H9 (cell line): ENCODE measurements at regions not wholly inside any gene's neighbourhood (a gene's known extent, or its start where the extent isn't known, plus 50 kb on each side); places are given as distances from the start of the nearest gene placed in this dataset.

Experiments used
- DNase-seq: peaks from one replicate; pipeline ENCODE4 v3.0.0-alpha.2; 2017
- H2AFZ ChIP-seq: one replicate; pipeline ENCODE4 v1.6.1; 2013; ENCODE audit warnings: mild to moderate bottlenecking, low read length, control low read depth, moderate library complexity
- H2AK5ac ChIP-seq: 2 replicates; pipeline ENCODE4 v1.6.1; 2013; ENCODE audit warnings: low read length, control low read depth, mixed read lengths; ENCODE audit not compliant: insufficient read length
- H2BK120ac ChIP-seq: one replicate; pipeline ENCODE4 v1.6.1; 2013; ENCODE audit warnings: low read depth, mild to moderate bottlenecking, low read length, control low read depth, inconsistent platforms; ENCODE audit not compliant: poor library complexity, severe bottlenecking
- H2BK12ac ChIP-seq: 2 replicates; pipeline ENCODE4 v1.6.1; 2013; ENCODE audit warnings: low read length, control low read depth, mixed read lengths, low read depth; ENCODE audit not compliant: insufficient read length
- H2BK15ac ChIP-seq: 2 replicates; pipeline ENCODE4 v1.6.1; 2013; ENCODE audit warnings: low read depth, low read length, control low read depth
- H2BK20ac ChIP-seq: one replicate; pipeline ENCODE4 v1.6.1; 2013; ENCODE audit warnings: low read depth, mild to moderate bottlenecking, low read length, control low read depth, inconsistent platforms; ENCODE audit not compliant: poor library complexity, severe bottlenecking
- H2BK5ac ChIP-seq: 2 replicates; pipeline ENCODE4 v1.6.1; 2013; ENCODE audit warnings: low read length, control low read depth, mixed read lengths; ENCODE audit not compliant: insufficient read length
- H3K14ac ChIP-seq: 2 replicates; pipeline ENCODE4 v1.6.1; 2013; ENCODE audit warnings: low read length, control low read depth; ENCODE audit not compliant: insufficient read depth
- H3K18ac ChIP-seq: 2 replicates; pipeline ENCODE4 v1.6.1; 2013; ENCODE audit warnings: low read depth, mild to moderate bottlenecking, mixed read lengths, low read length, control low read depth; ENCODE audit not compliant: insufficient read length
- H3K23ac ChIP-seq: 2 replicates; pipeline ENCODE4 v1.6.1; 2013; ENCODE audit warnings: low read length, control low read depth, mixed read lengths, low read depth; ENCODE audit not compliant: insufficient read length
- H3K23me2 ChIP-seq: 2 replicates; pipeline ENCODE4 v1.6.1; 2013; ENCODE audit warnings: low read depth, mild to moderate bottlenecking, mixed read lengths, low read length, control low read depth; ENCODE audit not compliant: insufficient read length, poor library complexity, severe bottlenecking
- H3K27ac ChIP-seq: 2 replicates; pipeline ENCODE4 v1.5.1; 2013; ENCODE audit warnings: low read length, control low read depth, mixed read lengths, low read depth; ENCODE audit not compliant: insufficient read length
- H3K27me3 ChIP-seq: 2 replicates; pipeline ENCODE4 v1.6.1; 2013; ENCODE audit warnings: low read length, control low read depth, inconsistent platforms; ENCODE audit not compliant: insufficient read depth
- H3K4ac ChIP-seq: 2 replicates; pipeline ENCODE4 v1.6.1; 2013; ENCODE audit warnings: low read depth, mild to moderate bottlenecking, control low read depth, inconsistent platforms, low read length, moderate library complexity
- H3K4me1 ChIP-seq: 2 replicates; pipeline ENCODE4 v1.6.1; 2013; ENCODE audit warnings: low read length, control low read depth, inconsistent platforms; ENCODE audit not compliant: insufficient read depth
- H3K4me2 ChIP-seq: 2 replicates; pipeline ENCODE4 v1.6.1; 2013; ENCODE audit warnings: low read length, control low read depth, mixed read lengths; ENCODE audit not compliant: insufficient read length, insufficient read depth
- H3K56ac ChIP-seq: 2 replicates; pipeline ENCODE4 v1.6.1; 2013; ENCODE audit warnings: low read depth, mild to moderate bottlenecking, mixed read lengths, low read length, control low read depth; ENCODE audit not compliant: insufficient read length
- H3K79me1 ChIP-seq: 2 replicates; pipeline ENCODE4 v1.6.1; 2013; ENCODE audit warnings: low read depth, mild to moderate bottlenecking, moderate library complexity, low read length, control low read depth, inconsistent platforms; ENCODE audit not compliant: insufficient read depth, poor library complexity, severe bottlenecking
- H3K79me2 ChIP-seq: 2 replicates; pipeline ENCODE4 v1.6.1; 2013; ENCODE audit warnings: low read length, control low read depth, inconsistent platforms; ENCODE audit not compliant: insufficient read depth
- H3K9ac ChIP-seq: 2 replicates; pipeline ENCODE4 v1.6.1; 2013; ENCODE audit warnings: low read length, control low read depth, mixed read lengths; ENCODE audit not compliant: insufficient read length; ENCODE audit errors: extremely low read depth
- H3K9me3 ChIP-seq: one replicate; pipeline ENCODE4 v1.6.1; 2013; ENCODE audit warnings: low read depth, low read length, inconsistent platforms; ENCODE audit not compliant: control insufficient read depth
- H3T11ph ChIP-seq: one replicate; pipeline ENCODE4 v1.6.1; 2013; ENCODE audit warnings: mild to moderate bottlenecking, low read length, control low read depth, inconsistent platforms
- H4K20me1 ChIP-seq: one replicate; pipeline ENCODE4 v1.6.1; 2013; ENCODE audit not compliant: control insufficient read depth, insufficient read length, insufficient read depth
- H4K5ac ChIP-seq: 2 replicates; pipeline ENCODE4 v1.6.1; 2013; ENCODE audit warnings: low read depth, mild to moderate bottlenecking, mixed read lengths, low read length, control low read depth; ENCODE audit not compliant: insufficient read length
- H4K8ac ChIP-seq: replicated peaks from 2 replicates; pipeline ENCODE4 v1.6.1; 2013; ENCODE audit warnings: low read length, control low read depth, mixed read lengths, low read depth; ENCODE audit not compliant: insufficient read length
- H4K91ac ChIP-seq: 2 replicates; pipeline ENCODE4 v1.6.1; 2013; ENCODE audit warnings: low read depth, mild to moderate bottlenecking, moderate library complexity, mixed read lengths, low read length, control low read depth; ENCODE audit not compliant: insufficient read length
- H3K27ac Mint-ChIP-seq, 3 experiments: 2 replicates in 2 of 3; 3 replicates in 1 of 3; pipeline ENCODE4 v1.8.0; 2020 to 2021; ENCODE audit warnings: mixed read lengths in 3 of 3, mild to moderate bottlenecking in 1 of 3, moderate library complexity in 1 of 3
- H3K27me3 Mint-ChIP-seq: 2 replicates; pipeline ENCODE4 v1.8.0; 2021; ENCODE audit warnings: low read depth, mild to moderate bottlenecking, moderate library complexity, mixed read lengths
- H3K36me3 Mint-ChIP-seq, 3 experiments: 2 replicates in 2 of 3; 3 replicates in 1 of 3; pipeline ENCODE4 v1.8.0; 2020 to 2021; ENCODE audit warnings: low read depth in 3 of 3, mixed read lengths in 3 of 3; ENCODE audit not compliant: insufficient read depth in 1 of 3
- H3K4me1 Mint-ChIP-seq, 2 experiments: 2 replicates each; pipeline ENCODE4 v1.8.0; 2020; ENCODE audit warnings: mixed read lengths in 2 of 2
- H3K4me3 Mint-ChIP-seq, 2 experiments: 2 replicates in 1 of 2; 3 replicates in 1 of 2; pipeline ENCODE4 v1.8.0; 2020 to 2021; ENCODE audit warnings: mild to moderate bottlenecking in 2 of 2, mixed read lengths in 2 of 2, moderate library complexity in 1 of 2
- H3K9me3 Mint-ChIP-seq, 2 experiments: 2 replicates in 1 of 2; 3 replicates in 1 of 2; pipeline ENCODE4 v1.8.0; 2020; ENCODE audit warnings: mild to moderate bottlenecking in 2 of 2, mixed read lengths in 2 of 2, moderate library complexity in 1 of 2
- WGBS: extraction: QIAGEN DNeasy Blood & Tissue Kit; methylation state at CpG from one replicate; pipeline ENCODE4 v1.1.7; 2013; ENCODE audit warnings: missing lambda C conversion rate, low lambda C conversion rate, mixed read lengths; ENCODE audit not compliant: insufficient read length; ENCODE audit errors: extremely low coverage; 5-methylcytosine and 5-hydroxymethylcytosine counted together
- TF ChIP-seq, protein P1 (sequence below): fragments of 200-600 bp; sonication (generic); conservative IDR thresholded peaks from 3 replicates; pipeline ENCODE4 v1.8.0; 2021; ENCODE audit warnings: antibody characterized with exemption, mild to moderate bottlenecking

DNA sequence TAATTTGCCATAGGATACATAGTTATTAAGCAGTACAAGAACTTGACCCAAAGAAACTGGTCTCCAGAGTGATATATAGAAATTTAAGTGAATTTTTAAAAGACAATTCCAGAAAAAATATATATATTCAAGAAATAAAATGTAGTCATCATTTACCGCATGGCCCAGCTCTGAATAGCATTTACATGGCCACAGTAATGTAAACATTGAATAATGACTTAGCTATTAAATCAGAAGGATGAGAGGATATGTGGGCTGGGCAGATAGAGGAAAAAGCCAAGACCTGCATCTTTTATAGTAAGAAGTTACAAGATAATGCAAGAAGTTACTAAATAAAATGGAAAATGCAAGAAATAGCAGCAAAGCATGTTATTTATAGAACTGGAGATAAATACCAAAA is 405.2 kb upstream of the WWC1 start:
- Histone ChIP-seq H3K23ac (no peak overlapping the region), H3K23me2 (no peaks in the 10 kb centered on the region), H3K56ac (no peak overlapping the region), H2AFZ (no peak overlapping the region), H3K79me2 (no peaks in the 10 kb centered on the region), H2BK15ac (no peak overlapping the region), H3K27me3 (no peaks in the 10 kb centered on the region), H2BK20ac (no peak overlapping the region), H3K27ac (no peak overlapping the region), H3K9me3 (no peaks in the 10 kb centered on the region), H4K8ac (no peak overlapping the region), H4K91ac (no peak overlapping the region), H4K5ac (no peak overlapping the region), H3K4ac (no peak overlapping the region), H3T11ph (no peak overlapping the region), H4K20me1 (no peaks in the 10 kb centered on the region), H3K14ac (no peak overlapping the region), H3K79me1 (no peaks in the 10 kb centered on the region), H3K4me2 (no peak overlapping the region), H2AK5ac (no peak overlapping the region), H2BK5ac (no peak overlapping the region), H3K9ac (no peak overlapping the region), H2BK12ac (no peak overlapping the region), H3K4me1 (peaks cover 6% of the 10 kb centered on the region; the same call in 1 of the 2 replicates), H2BK120ac (no peak overlapping the region), H3K18ac (no peak overlapping the region)
- Mint-ChIP-seq H3K9me3 (peaks cover 3 to 6% of the 10 kb centered on the region in 2 experiments; a peak in 3 of 5 replicates), H3K4me1 (peaks cover 43 to 44% of the 10 kb centered on the region in 2 experiments), H3K27ac (no peak overlapping the region; a peak in 1 of 7 replicates), H3K27me3 (no peaks in the 10 kb centered on the region), H3K36me3 (peaks cover 0 to 2% (median 0%) of the 10 kb centered on the region in 3 experiments; a peak in 3 of 7 replicates), H3K4me3 (no peak overlapping the region)
- TF ChIP-seq, protein P1, sequence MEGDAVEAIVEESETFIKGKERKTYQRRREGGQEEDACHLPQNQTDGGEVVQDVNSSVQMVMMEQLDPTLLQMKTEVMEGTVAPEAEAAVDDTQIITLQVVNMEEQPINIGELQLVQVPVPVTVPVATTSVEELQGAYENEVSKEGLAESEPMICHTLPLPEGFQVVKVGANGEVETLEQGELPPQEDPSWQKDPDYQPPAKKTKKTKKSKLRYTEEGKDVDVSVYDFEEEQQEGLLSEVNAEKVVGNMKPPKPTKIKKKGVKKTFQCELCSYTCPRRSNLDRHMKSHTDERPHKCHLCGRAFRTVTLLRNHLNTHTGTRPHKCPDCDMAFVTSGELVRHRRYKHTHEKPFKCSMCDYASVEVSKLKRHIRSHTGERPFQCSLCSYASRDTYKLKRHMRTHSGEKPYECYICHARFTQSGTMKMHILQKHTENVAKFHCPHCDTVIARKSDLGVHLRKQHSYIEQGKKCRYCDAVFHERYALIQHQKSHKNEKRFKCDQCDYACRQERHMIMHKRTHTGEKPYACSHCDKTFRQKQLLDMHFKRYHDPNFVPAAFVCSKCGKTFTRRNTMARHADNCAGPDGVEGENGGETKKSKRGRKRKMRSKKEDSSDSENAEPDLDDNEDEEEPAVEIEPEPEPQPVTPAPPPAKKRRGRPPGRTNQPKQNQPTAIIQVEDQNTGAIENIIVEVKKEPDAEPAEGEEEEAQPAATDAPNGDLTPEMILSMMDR = no peak
- no peak for DNase-seq
- no CpG with 5 or more reads among the region's 1 CpG for WGBS
